Peyer's patch (tissue), 4 donors: ENCODE measurements at regions not wholly inside any gene's neighbourhood (a gene's known extent, or its start where the extent isn't known, plus 50 kb on each side); places are given as distances from the start of the nearest gene placed in this dataset.

ENCODE experiments used
- CTCF ChIP-seq, 6 experiments: fragments of 450-650 bp in 4 of 6; fragments of 200-600 bp in 2 of 6; sonication (generic) in 1 of 6; IDR thresholded peaks; one replicate each; pipeline ENCODE4 v1.5.1; 2017 to 2019; ENCODE audit warnings: antibody characterized with exemption in 6 of 6, mild to moderate bottlenecking in 3 of 6, moderate library complexity in 1 of 6
- POLR2A ChIP-seq, 2 donors: fragments of 450-650 bp; IDR thresholded peaks; one replicate each; pipeline ENCODE4 v1.5.1; 2017; ENCODE audit warnings: antibody characterized with exemption in 2 of 2, mild to moderate bottlenecking in 2 of 2, moderate library complexity in 2 of 2

DNA sequence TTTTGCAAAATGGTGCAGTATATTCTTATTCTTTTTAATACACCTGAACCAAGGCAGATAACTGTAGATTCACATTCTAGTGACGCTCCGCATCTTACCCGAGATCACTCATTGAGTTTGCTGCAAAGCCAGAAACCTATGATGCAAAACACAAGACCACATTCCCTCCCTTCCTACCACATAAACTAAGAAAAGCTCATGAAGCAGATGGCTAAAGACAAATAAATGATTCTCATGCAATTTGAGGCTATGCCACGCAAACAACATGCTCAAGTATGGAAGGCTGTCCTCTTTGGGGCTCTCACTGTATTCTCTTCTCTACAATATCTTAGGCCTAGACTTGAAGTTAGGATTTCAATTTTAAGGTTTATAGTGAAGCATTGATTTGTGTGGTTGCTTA lies 95.0 kb upstream of the BMPER start:
- TF ChIP-seq CTCF (IDR thresholded peaks at IDR 0.05) (no peak), POLR2A (IDR thresholded peaks at IDR 0.05) (no peak)
